ENCODE measurements at regions not wholly inside any gene's neighbourhood (a gene's known extent, or its start where the extent isn't known, plus 50 kb on each side); places are given as distances from the start of the nearest gene placed in this dataset.

DNA sequence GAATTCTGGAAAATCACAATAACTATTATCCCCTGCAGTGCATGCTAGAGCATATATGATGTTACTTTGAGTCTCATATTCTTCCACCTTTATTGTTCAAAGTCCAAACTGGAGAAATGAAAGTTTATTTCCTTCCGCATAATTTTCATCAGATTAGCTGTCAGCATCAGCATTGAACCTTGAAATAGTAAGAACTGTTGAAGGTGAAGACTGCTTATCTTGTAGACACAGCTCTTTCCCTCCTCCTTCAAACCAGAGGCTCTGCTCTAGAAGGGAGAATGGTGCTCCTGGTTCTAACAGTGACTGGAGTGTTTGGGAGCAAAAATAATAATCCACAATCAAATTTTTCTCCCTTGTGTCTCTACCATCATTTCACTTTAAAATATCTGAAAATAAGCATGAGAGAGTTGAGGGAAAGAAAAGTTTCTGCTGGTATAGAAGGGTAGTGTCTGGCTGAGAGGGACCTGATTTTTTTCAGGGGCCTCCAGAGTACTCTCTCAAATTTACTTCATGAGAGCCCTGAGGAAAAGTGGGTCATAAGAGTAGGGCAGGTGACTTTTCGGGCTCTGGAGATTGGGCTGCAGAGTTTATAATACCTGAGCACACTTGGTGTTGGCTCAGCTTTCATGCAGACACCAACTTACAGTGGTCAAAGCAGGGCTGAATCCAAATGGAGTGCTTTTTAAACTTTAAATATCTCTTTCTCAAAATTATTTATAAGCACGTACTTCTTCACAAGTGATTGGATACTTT lies 170.4 kb downstream of the ZDHHC21 start:
- TF ChIP-seq, protein P1, sequence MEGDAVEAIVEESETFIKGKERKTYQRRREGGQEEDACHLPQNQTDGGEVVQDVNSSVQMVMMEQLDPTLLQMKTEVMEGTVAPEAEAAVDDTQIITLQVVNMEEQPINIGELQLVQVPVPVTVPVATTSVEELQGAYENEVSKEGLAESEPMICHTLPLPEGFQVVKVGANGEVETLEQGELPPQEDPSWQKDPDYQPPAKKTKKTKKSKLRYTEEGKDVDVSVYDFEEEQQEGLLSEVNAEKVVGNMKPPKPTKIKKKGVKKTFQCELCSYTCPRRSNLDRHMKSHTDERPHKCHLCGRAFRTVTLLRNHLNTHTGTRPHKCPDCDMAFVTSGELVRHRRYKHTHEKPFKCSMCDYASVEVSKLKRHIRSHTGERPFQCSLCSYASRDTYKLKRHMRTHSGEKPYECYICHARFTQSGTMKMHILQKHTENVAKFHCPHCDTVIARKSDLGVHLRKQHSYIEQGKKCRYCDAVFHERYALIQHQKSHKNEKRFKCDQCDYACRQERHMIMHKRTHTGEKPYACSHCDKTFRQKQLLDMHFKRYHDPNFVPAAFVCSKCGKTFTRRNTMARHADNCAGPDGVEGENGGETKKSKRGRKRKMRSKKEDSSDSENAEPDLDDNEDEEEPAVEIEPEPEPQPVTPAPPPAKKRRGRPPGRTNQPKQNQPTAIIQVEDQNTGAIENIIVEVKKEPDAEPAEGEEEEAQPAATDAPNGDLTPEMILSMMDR (IDR thresholded peaks at IDR 0.05 in 4 of 5, conservative IDR thresholded peaks at IDR 0.05 in 1 of 5), result no peak
- no peak for TF ChIP-seq POLR2A (IDR thresholded peaks at IDR 0.05)

Measured in gastrocnemius medialis (tissue), 4 donors.